Esophagus squamous epithelium (tissue), 4 donors: ENCODE measurements at regions not wholly inside any gene's neighbourhood (a gene's known extent, or its start where the extent isn't known, plus 50 kb on each side); places are given as distances from the start of the nearest gene placed in this dataset.

ENCODE experiments used
- CTCF ChIP-seq, 6 experiments: fragments of 450-650 bp in 4 of 6; fragments of 200-600 bp in 2 of 6; sonication (generic) in 2 of 6; IDR thresholded peaks; one replicate each; pipeline ENCODE4 v1.5.1; 2016 to 2019; ENCODE audit warnings: antibody characterized with exemption in 6 of 6, mild to moderate bottlenecking in 4 of 6, moderate library complexity in 4 of 6
- POLR2A ChIP-seq, 4 donors: fragments of 450-650 bp; IDR thresholded peaks; one replicate each; pipeline ENCODE4 v1.6.1; 2017; ENCODE audit warnings: antibody characterized with exemption in 4 of 4, mild to moderate bottlenecking in 4 of 4, moderate library complexity in 3 of 4

DNA sequence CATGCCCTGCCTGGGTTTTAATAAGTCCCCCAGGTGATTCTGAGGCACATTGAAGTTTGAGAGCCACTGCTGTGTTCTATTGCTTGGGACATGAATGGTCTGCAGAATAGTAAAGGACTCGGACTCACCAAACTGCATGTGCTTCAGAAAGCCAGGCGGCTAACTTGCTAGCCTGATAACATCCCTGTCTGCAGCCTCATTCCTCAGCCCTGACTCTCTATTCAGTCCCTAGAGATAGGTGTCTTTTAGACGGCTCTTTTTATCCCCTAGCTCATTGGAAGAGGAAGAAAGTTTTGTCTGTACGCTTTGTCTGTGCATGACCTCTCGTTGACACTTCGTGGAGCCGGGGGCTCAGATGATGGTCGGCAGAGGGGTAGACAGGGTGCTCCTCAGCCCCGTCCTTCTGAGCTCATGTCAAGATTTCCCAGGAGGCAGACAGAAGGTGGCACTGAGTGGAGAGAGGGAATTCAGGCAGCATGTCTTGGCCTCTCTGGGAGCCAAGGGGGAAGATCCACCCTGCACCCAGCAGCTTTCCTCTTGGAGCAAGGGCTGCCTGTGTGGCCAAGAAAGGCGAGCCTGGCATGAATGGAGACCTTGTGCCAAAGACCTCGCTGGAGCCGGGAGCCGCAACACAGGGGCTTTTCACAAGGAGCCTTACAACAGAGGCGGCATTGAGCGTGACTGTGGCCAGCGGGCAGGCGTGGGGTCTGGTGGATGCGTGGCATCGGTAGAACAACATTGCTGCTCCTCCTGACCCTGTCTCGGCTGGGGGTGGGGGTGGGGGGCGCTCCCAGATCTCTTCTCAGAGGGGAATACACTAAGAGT, 51.1 kb upstream of the PODXL start:
- TF ChIP-seq CTCF (IDR thresholded peaks at IDR 0.05) (no peak), POLR2A (IDR thresholded peaks at IDR 0.05) (no peak)
